ENCODE measurements at regions not wholly inside any gene's neighbourhood (a gene's known extent, or its start where the extent isn't known, plus 50 kb on each side); places are given as distances from the start of the nearest gene placed in this dataset.
"Not testable (repeated sequence)": the region's sequence is repeated elsewhere in the genome, so short reads cannot be mapped to it uniquely, and the experiment has no call there.

GRCh38 chr20:46785958-46786357 lies 76.5 kb downstream of the SLC2A10 start:
- DNase-seq: no peak

- no peak for DNase-seq
These were observed 77.1 kb downstream of the SLC2A10 start for GRCh38 chr20:46786566-46786965.

DNA sequence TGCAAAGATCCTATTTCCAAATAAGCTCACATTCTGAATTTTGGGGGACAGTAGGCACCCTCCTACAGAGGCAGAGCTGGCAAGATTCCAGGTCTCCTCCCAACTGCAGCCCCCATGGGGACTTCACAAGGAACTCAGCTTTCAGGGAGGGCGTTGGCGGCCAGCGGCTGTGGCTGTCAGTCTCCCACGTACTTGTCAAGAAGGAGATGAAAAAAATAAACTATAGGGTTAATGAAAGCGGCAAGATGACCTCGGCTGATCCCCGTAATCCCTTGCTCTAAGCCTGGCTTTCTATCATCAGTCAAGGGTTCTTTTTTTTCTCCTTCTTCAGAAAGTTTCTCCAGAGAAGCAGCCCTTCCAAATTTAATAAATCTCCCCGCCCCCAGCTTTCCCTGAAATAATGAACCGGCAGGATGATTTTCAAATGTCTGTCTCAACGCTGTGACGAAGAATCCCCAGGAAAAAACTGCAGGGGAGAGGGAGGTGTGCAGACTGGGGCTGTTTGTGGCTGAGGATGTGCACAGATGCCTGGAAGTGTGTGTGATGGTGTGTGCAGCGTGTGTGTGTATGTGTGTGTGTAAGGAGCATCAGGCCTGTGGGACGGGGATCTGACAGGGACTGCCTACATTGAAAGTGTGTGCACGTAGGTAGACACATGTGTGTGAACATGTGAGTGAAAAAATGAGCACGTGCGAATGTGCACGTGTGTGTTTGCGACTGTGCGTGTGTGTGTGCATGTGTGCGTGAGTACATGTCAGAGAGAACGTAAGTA lies 78.7 kb downstream of the SLC2A10 start:
- DNase-seq: no peak

DNA sequence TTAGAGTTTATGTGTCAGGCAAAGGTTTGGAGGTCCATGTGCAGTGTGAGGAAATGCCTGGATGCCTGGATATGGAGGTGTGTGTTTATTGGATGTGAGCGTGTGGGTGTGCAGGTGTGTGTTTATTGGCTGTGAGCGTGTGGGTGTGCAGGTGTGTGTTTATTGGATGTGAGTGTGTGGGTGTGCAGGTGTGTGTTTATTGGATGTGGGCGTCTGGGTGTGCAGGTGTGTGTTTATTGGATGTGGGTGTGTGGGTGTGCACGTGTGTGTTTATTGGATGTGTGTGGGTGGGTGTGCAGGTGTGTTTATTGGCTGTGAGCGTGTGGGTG lies 79.3 kb downstream of the SLC2A10 start:
- not testable (repeated sequence) for DNase-seq

DNA sequence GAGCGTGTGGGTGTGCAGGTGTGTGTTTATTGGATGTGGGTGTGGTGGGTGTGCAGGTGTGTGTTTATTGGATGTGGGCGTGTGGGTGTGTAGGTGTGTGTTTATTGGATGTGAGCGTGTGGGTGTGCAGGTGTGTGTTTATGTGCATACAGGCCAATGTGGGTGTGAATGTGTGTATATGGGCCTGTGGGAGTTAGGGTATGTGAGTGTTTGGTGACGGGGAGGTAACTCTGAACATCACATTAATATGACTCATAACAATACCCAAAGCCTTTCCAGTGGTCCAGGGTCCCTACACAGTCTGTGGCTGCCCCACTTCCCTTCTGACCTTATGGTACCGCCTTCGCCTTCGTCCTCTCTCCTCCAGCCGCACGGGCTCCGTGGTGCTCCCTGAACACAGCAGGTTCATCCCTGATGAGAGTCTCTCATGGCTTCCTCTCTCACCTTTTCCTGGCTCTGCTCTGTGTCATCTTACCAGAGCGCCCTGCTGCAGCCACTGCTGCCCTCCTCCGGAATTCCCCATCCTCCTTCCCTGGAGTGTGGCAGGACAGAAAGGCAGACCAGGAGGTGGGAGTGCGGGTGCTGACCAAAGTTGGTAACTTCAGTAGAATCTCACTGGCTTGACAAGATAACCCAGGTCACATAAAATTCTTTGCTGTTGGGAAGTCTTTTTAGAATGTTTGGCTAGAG lies 80.0 kb downstream of the SLC2A10 start:
- DNase-seq: no peak

GRCh38 chr20:46791722-46792416 lies 82.4 kb downstream of the SLC2A10 start:
- no peak for DNase-seq

GRCh38 chr20:46797206-46797605 lies 87.8 kb downstream of the SLC2A10 start:
- no peak for DNase-seq

DNA sequence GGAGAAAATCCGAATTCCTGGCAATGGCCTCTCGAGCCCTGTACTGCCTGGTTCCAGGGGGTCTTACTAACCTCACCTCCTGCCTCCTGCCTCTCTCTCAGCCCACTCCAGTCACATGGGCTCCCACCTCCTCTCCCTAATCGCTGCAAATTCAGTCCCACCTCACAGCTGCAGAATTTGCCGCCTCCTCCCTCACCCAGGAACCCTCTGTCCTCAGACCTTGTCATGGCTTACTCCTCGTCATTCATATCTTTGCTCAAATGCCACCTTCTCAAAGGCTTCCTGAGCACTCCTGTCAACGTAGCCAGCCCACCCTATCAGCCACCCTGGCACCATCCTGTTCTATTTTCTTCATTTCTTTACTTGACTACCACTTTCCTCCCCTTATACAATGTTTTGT lies 89.0 kb downstream of the SLC2A10 start:
- DNase-seq: no peak

DNA sequence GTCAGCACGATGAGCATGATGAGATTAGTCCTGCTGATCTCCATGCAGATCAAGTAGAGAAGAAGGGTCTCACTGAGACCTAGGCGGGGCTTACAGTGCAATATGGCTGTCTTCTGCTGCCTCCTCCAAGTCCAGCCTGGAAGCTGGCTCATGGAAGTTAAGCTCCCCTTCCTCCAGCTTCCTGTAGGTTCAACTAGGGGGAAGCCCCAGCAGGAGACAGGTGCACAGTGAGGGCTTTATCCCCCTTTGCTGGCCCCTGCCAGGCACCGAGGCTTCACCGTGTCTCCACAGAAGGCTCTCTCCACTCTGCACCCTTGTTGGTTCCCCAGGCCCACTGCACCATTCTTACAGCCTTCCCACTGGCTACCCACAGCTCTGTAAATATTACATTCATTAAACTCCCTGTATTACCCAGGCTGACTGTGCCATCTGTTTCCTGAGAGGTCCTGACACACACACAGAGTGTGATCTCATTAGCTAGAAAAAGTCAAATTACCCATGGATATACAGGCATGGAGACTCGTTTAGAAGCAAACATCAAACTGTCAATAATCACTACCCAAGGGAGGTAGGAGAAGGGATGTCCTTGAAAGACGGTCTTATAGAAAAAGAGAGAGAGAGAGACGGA lies 90.4 kb downstream of the SLC2A10 start:
- no peak for DNase-seq

DNA sequence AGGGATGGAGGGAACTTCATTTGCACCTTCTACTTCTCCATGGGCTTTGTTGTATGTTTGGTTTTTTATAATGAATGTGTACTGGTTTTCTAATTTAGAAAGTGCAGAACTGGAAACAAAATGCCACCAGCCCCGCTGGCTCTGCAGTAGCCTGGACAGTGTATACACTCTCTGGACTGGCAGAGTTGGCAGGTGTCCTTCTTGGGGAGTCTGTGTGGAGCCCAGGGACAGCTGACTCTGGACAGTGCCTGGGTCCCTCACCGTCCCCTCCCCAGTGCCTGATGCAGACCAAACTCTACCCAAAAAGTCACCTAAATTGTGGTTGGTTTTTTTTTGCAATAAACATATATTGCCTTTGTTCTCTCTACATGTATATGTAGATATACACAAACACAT lies 91.0 kb downstream of the SLC2A10 start:
- DNase-seq: no peak

GRCh38 chr20:46801003-46801702 lies 91.7 kb downstream of the SLC2A10 start:
- DNase-seq: no peak

- no peak for DNase-seq
These were observed 91.9 kb upstream of the EYA2 start for GRCh38 chr20:46802722-46803121.

DNA sequence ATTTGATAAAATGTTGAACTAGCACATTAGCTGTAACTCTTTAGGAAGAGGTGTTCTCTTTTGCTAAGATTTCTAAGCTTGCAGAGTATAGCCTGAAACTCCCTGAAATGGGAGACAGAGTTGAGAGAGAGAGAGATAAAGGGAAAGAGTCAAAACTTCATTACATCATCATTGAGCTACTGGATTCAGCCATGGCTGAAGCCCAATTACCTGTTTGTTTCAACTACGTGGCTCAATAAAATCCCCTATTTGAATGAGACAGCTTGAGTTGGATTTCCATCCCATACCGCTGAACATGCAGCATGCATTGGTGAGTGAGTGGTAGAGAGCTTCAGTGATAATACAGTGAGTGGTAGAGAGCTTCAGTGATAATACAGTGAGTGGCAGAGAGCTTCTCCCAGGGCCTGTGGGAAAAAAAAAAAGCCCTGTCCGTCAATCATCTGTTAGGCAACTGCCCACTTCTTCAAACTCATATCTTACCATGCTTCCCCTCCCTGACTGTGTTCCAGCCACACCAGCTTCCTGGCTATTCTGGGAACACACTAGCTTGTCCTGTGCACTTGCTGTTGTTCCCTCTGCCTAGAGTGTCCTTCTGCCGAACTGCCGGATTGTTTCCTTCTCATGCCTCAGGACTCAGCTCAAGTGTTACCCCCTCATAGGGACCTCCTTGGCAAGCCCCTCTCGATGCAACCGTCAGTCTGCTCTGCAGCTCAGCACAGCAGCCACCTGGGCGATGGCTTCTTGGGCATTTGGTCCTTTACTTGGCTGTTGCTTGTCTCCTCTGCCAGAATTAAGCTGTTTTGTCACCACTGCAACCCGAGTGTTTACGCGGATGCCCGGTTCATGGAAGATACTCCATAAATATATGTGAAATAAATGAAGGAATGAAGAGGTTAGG lies 91.3 kb upstream of the EYA2 start:
- DNase-seq: peak; percentile 7

- no peak for DNase-seq
These were observed 90.5 kb upstream of the EYA2 start for GRCh38 chr20:46804126-46804525.

GRCh38 chr20:46805836-46806235 lies 88.8 kb upstream of the EYA2 start:
- no peak for DNase-seq

DNA sequence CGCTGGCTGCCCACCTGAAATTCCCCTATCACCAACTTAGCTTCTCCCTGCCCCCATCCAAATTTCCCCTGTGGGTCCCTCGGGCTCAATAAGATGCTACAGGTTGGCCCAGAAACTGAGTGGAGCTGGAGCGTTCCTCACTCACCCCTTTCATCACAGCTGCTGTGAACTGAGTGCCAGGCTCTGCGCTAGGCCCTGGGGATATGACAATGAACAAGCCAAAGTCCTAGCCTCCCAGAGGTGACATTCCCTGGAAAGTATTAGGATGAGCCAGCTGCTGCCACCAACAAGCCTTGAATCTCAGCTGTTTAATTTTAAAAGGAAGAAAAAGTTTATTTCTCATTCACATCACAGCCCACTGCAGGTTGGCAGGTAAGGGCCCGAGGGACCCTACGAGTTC lies 86.6 kb upstream of the EYA2 start:
- DNase-seq: no peak

DNA sequence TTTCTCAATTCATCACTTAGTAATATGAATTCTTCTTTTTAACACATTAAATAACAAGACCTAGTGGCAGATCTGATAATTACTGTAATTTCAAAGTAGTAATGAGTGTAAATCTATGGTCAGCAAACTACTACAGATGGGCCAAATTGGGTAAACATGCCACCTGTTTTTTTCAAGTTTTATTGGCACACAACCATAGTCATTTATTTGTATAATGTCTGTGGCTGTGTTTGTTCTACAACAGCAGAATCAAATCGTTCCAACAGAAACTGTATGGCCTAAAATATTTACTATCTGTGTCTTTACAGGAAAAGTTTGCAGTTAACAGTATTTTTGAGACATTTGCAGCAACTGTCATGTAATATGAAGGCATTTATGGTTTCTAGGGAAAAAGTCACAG lies 86.1 kb upstream of the EYA2 start:
- DNase-seq: no peak

GRCh38 chr20:46809706-46810360 lies 84.8 kb upstream of the EYA2 start:
- no peak for DNase-seq

DNA sequence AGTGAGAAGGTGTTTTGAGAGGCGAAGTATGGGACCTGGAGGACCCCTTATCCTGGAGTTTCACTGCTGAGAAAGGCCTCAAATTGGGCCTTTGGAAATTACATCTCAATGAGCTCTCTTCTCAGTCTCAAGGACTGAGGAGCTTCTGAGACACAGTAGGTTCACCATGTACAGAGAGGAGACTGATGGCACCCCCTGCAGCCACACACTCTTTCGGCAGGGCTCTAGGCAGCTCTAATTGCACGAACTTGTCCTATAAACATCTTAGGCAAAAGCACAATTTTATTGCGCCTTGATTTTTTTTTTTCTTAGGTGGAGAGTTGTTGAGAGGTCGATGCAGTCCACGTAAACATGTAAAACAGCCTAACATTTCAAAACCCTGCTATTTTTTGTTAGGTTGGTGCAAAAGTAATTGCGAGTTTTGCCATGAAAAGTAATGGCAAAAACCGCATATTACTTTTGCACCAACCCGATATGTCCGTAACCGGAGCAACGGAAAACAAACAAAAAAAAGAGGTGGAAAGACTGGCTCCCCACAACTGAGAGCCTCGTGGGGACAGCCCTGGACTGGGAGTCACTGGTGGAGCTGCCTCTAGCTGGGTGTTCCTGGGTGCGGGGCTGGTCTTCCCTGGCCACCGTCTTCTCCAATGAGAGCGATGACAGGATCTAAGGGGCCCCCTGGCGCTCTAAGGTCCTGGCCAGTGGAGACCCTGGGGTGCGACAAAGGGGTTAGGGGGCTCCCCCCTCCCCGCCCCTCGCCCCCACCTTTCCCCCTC lies 84.0 kb upstream of the EYA2 start:
- no peak for DNase-seq

DNA sequence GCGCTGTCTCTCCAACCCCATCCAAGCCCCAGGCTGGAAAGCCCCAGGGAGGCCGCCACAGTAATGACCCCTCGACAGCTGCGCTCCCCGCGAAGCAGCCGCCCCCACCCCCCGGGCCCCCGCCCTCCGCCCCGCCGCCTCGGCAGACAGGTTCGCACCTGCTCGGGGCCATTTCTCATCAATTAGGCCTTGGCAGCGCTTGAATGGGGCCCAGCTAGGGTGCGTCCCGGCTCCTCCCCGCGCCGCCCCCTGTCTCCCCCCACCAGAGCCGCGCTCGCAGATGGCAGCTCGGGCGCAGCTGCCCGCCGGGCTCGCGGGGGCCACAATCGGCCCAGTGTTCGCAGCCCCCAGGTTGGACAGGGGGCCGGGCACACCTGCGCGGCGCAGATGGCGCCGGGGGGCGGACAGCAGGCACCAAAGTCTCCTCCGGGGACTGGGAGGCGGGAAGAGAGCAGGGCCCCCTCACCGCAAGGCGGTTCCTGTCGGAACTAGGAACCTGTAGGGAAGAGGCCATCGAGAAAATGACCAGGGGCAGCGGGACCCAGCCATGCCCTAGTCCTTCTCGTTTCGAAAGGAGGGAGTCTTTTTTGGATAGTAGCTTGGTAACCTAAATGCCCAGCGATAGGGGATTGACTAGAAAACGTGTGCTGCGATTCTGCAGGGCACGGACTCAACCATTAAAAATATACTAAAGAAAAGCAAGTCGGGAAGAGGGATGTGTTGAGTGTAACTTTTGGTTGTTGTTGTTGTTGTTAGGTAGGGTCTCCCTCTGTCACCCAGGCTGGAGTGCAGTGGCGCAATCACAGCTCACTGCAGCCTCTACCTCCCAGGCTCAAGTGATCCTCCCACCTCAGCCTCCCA lies 83.2 kb upstream of the EYA2 start:
- DNase-seq: no peak

Measured in suppressor macrophage treated with lipopolysaccharide for 4 hours (primary cell).